H9 (cell line): ENCODE measurements at regions not wholly inside any gene's neighbourhood (a gene's known extent, or its start where the extent isn't known, plus 50 kb on each side); places are given as distances from the start of the nearest gene placed in this dataset.

Experiments used
- DNase-seq: peaks from one replicate; pipeline ENCODE4 v3.0.0-alpha.2; 2017
- H2AFZ ChIP-seq: one replicate; pipeline ENCODE4 v1.6.1; 2013; ENCODE audit warnings: mild to moderate bottlenecking, low read length, control low read depth, moderate library complexity
- H2AK5ac ChIP-seq: 2 replicates; pipeline ENCODE4 v1.6.1; 2013; ENCODE audit warnings: low read length, control low read depth, mixed read lengths; ENCODE audit not compliant: insufficient read length
- H2BK120ac ChIP-seq: one replicate; pipeline ENCODE4 v1.6.1; 2013; ENCODE audit warnings: low read depth, mild to moderate bottlenecking, low read length, control low read depth, inconsistent platforms; ENCODE audit not compliant: poor library complexity, severe bottlenecking
- H2BK12ac ChIP-seq: 2 replicates; pipeline ENCODE4 v1.6.1; 2013; ENCODE audit warnings: low read length, control low read depth, mixed read lengths, low read depth; ENCODE audit not compliant: insufficient read length
- H2BK15ac ChIP-seq: 2 replicates; pipeline ENCODE4 v1.6.1; 2013; ENCODE audit warnings: low read depth, low read length, control low read depth
- H2BK20ac ChIP-seq: one replicate; pipeline ENCODE4 v1.6.1; 2013; ENCODE audit warnings: low read depth, mild to moderate bottlenecking, low read length, control low read depth, inconsistent platforms; ENCODE audit not compliant: poor library complexity, severe bottlenecking
- H2BK5ac ChIP-seq: 2 replicates; pipeline ENCODE4 v1.6.1; 2013; ENCODE audit warnings: low read length, control low read depth, mixed read lengths; ENCODE audit not compliant: insufficient read length
- H3K14ac ChIP-seq: 2 replicates; pipeline ENCODE4 v1.6.1; 2013; ENCODE audit warnings: low read length, control low read depth; ENCODE audit not compliant: insufficient read depth
- H3K18ac ChIP-seq: 2 replicates; pipeline ENCODE4 v1.6.1; 2013; ENCODE audit warnings: low read depth, mild to moderate bottlenecking, mixed read lengths, low read length, control low read depth; ENCODE audit not compliant: insufficient read length
- H3K23ac ChIP-seq: 2 replicates; pipeline ENCODE4 v1.6.1; 2013; ENCODE audit warnings: low read length, control low read depth, mixed read lengths, low read depth; ENCODE audit not compliant: insufficient read length
- H3K23me2 ChIP-seq: 2 replicates; pipeline ENCODE4 v1.6.1; 2013; ENCODE audit warnings: low read depth, mild to moderate bottlenecking, mixed read lengths, low read length, control low read depth; ENCODE audit not compliant: insufficient read length, poor library complexity, severe bottlenecking
- H3K27ac ChIP-seq: 2 replicates; pipeline ENCODE4 v1.5.1; 2013; ENCODE audit warnings: low read length, control low read depth, mixed read lengths, low read depth; ENCODE audit not compliant: insufficient read length
- H3K27me3 ChIP-seq: 2 replicates; pipeline ENCODE4 v1.6.1; 2013; ENCODE audit warnings: low read length, control low read depth, inconsistent platforms; ENCODE audit not compliant: insufficient read depth
- H3K4ac ChIP-seq: 2 replicates; pipeline ENCODE4 v1.6.1; 2013; ENCODE audit warnings: low read depth, mild to moderate bottlenecking, control low read depth, inconsistent platforms, low read length, moderate library complexity
- H3K4me1 ChIP-seq: 2 replicates; pipeline ENCODE4 v1.6.1; 2013; ENCODE audit warnings: low read length, control low read depth, inconsistent platforms; ENCODE audit not compliant: insufficient read depth
- H3K4me2 ChIP-seq: 2 replicates; pipeline ENCODE4 v1.6.1; 2013; ENCODE audit warnings: low read length, control low read depth, mixed read lengths; ENCODE audit not compliant: insufficient read length, insufficient read depth
- H3K56ac ChIP-seq: 2 replicates; pipeline ENCODE4 v1.6.1; 2013; ENCODE audit warnings: low read depth, mild to moderate bottlenecking, mixed read lengths, low read length, control low read depth; ENCODE audit not compliant: insufficient read length
- H3K79me1 ChIP-seq: 2 replicates; pipeline ENCODE4 v1.6.1; 2013; ENCODE audit warnings: low read depth, mild to moderate bottlenecking, moderate library complexity, low read length, control low read depth, inconsistent platforms; ENCODE audit not compliant: insufficient read depth, poor library complexity, severe bottlenecking
- H3K79me2 ChIP-seq: 2 replicates; pipeline ENCODE4 v1.6.1; 2013; ENCODE audit warnings: low read length, control low read depth, inconsistent platforms; ENCODE audit not compliant: insufficient read depth
- H3K9ac ChIP-seq: 2 replicates; pipeline ENCODE4 v1.6.1; 2013; ENCODE audit warnings: low read length, control low read depth, mixed read lengths; ENCODE audit not compliant: insufficient read length; ENCODE audit errors: extremely low read depth
- H3K9me3 ChIP-seq: one replicate; pipeline ENCODE4 v1.6.1; 2013; ENCODE audit warnings: low read depth, low read length, inconsistent platforms; ENCODE audit not compliant: control insufficient read depth
- H3T11ph ChIP-seq: one replicate; pipeline ENCODE4 v1.6.1; 2013; ENCODE audit warnings: mild to moderate bottlenecking, low read length, control low read depth, inconsistent platforms
- H4K20me1 ChIP-seq: one replicate; pipeline ENCODE4 v1.6.1; 2013; ENCODE audit not compliant: control insufficient read depth, insufficient read length, insufficient read depth
- H4K5ac ChIP-seq: 2 replicates; pipeline ENCODE4 v1.6.1; 2013; ENCODE audit warnings: low read depth, mild to moderate bottlenecking, mixed read lengths, low read length, control low read depth; ENCODE audit not compliant: insufficient read length
- H4K8ac ChIP-seq: replicated peaks from 2 replicates; pipeline ENCODE4 v1.6.1; 2013; ENCODE audit warnings: low read length, control low read depth, mixed read lengths, low read depth; ENCODE audit not compliant: insufficient read length
- H4K91ac ChIP-seq: 2 replicates; pipeline ENCODE4 v1.6.1; 2013; ENCODE audit warnings: low read depth, mild to moderate bottlenecking, moderate library complexity, mixed read lengths, low read length, control low read depth; ENCODE audit not compliant: insufficient read length
- H3K27ac Mint-ChIP-seq, 3 experiments: 2 replicates in 2 of 3; 3 replicates in 1 of 3; pipeline ENCODE4 v1.8.0; 2020 to 2021; ENCODE audit warnings: mixed read lengths in 3 of 3, mild to moderate bottlenecking in 1 of 3, moderate library complexity in 1 of 3
- H3K27me3 Mint-ChIP-seq: 2 replicates; pipeline ENCODE4 v1.8.0; 2021; ENCODE audit warnings: low read depth, mild to moderate bottlenecking, moderate library complexity, mixed read lengths
- H3K36me3 Mint-ChIP-seq, 3 experiments: 2 replicates in 2 of 3; 3 replicates in 1 of 3; pipeline ENCODE4 v1.8.0; 2020 to 2021; ENCODE audit warnings: low read depth in 3 of 3, mixed read lengths in 3 of 3; ENCODE audit not compliant: insufficient read depth in 1 of 3
- H3K4me1 Mint-ChIP-seq, 2 experiments: 2 replicates each; pipeline ENCODE4 v1.8.0; 2020; ENCODE audit warnings: mixed read lengths in 2 of 2
- H3K4me3 Mint-ChIP-seq, 2 experiments: 2 replicates in 1 of 2; 3 replicates in 1 of 2; pipeline ENCODE4 v1.8.0; 2020 to 2021; ENCODE audit warnings: mild to moderate bottlenecking in 2 of 2, mixed read lengths in 2 of 2, moderate library complexity in 1 of 2
- H3K9me3 Mint-ChIP-seq, 2 experiments: 2 replicates in 1 of 2; 3 replicates in 1 of 2; pipeline ENCODE4 v1.8.0; 2020; ENCODE audit warnings: mild to moderate bottlenecking in 2 of 2, mixed read lengths in 2 of 2, moderate library complexity in 1 of 2
- CTCF ChIP-seq: fragments of 200-600 bp; sonication (generic); conservative IDR thresholded peaks from 3 replicates; pipeline ENCODE4 v1.8.0; 2021; ENCODE audit warnings: antibody characterized with exemption, mild to moderate bottlenecking
- WGBS: extraction: QIAGEN DNeasy Blood & Tissue Kit; methylation state at CpG from one replicate; pipeline ENCODE4 v1.1.7; 2013; ENCODE audit warnings: missing lambda C conversion rate, low lambda C conversion rate, mixed read lengths; ENCODE audit not compliant: insufficient read length; ENCODE audit errors: extremely low coverage; 5-methylcytosine and 5-hydroxymethylcytosine counted together

DNA sequence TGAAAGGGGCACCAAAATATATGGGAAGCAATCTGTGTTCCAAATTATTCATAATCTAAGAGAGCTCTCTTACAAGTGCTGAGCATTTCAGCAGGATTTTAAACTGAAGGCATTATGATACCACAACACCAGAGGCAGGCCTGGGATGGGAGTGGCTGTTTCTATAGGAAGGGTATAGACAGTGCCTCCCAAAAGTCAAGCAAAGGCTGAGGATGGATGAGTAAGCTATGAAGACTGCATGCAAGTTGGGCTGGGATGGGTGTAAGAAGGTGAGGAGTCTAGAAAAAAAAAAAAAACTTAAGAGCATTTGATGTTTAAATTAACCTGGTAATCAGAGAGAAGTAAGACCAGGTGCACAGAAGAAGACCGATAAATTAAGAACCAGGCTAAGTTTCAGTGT is 132.5 kb downstream of the OSR1 start:
- Histone ChIP-seq H3T11ph (no peak overlapping the region), H2BK120ac (no peak overlapping the region)
- no peak for TF ChIP-seq CTCF

More for the DNA sequence above, 132.5 kb downstream of the OSR1 start:
- H3K4me2 ChIP-seq: no peak overlapping the region
- no peak overlapping the region for H2AK5ac ChIP-seq
- H3K56ac ChIP-seq: no peak overlapping the region
- no peaks in the 10 kb centered on the region for H3K23me2 ChIP-seq
- no peak overlapping the region for H4K91ac ChIP-seq
- no peak overlapping the region for H2BK20ac ChIP-seq
- H3K27me3 ChIP-seq: no peaks in the 10 kb centered on the region
- H3K18ac ChIP-seq: no peak overlapping the region
- no CpG with 5 or more reads among the region's 1 CpG for WGBS
- no peak overlapping the region for H2BK5ac ChIP-seq
- H2BK12ac ChIP-seq: no peak overlapping the region
- no peak overlapping the region for H3K9ac ChIP-seq
- H4K20me1 ChIP-seq: no peaks in the 10 kb centered on the region
- H3K79me2 ChIP-seq: no peaks in the 10 kb centered on the region
- no peak overlapping the region for H4K5ac ChIP-seq
- H3K4me1 ChIP-seq: peaks cover 9% of the 10 kb centered on the region
- H3K23ac ChIP-seq: no peak overlapping the region
- no peak overlapping the region for H4K8ac ChIP-seq
- Mint-ChIP-seq H3K9me3 (no peaks in the 10 kb centered on the region; a peak in 1 of 5 replicates), H3K4me3 (no peak overlapping the region), H3K27me3 (no peaks in the 10 kb centered on the region), H3K4me1 (peaks cover 30 to 56% of the 10 kb centered on the region in 2 experiments), H3K36me3 (no peaks in the 10 kb centered on the region), H3K27ac (no peak overlapping the region)
- no peak overlapping the region for H3K27ac ChIP-seq
- no peaks in the 10 kb centered on the region for H3K79me1 ChIP-seq
- DNase-seq: no peak
- H3K4ac ChIP-seq: no peak overlapping the region
- no peak overlapping the region for H3K14ac ChIP-seq
- H3K9me3 ChIP-seq: no peaks in the 10 kb centered on the region
- H2BK15ac ChIP-seq: no peak overlapping the region
- no peak overlapping the region for H2AFZ ChIP-seq
